HG03439 (cell line): ENCODE measurements at regions not wholly inside any gene's neighbourhood (a gene's known extent, or its start where the extent isn't known, plus 50 kb on each side); places are given as distances from the start of the nearest gene placed in this dataset.
"Not testable (repeated sequence)": the region's sequence is repeated elsewhere in the genome, so short reads cannot be mapped to it uniquely, and the experiment has no call there.

Experiments used
- ATAC-seq: cut with Tn5 transposase; IDR thresholded peaks from one replicate; pipeline ENCODE4 v1.9.1; 2021; ENCODE audit warnings: mild to moderate bottlenecking, moderate library complexity; ENCODE audit not compliant: unreplicated experiment

GRCh38 chr5:143638654-143639053 lies 173.3 kb upstream of the HMHB1 start:
- no peak for ATAC-seq

DNA sequence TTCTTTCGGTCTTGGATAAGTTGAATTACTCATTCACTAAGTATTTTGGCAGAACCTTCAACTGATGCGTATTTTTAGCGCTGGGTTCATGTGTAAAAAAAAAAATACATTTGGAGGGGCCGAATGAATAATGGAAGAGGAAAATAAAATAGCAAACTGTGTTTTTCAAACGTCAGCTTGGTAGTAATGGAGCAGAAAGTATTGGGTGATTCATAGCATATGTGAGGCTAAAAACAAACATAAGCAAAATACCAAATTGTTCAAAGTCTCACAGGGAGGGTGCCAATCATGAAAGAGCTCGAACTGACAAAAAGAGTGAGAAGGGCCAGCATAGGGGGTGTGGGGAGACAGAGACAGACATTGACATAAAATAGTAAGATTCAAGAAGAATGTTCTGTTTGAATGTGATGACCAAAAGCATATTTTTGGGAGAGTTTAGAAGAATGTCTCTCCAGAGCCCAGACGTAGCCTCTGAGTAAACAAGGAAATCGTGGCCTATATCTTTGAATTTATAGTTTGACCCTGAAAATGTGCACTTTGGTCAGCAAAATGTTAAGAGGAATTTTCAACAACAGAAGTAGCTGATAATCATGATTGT lies 174.9 kb upstream of the HMHB1 start:
- no peak for ATAC-seq

DNA sequence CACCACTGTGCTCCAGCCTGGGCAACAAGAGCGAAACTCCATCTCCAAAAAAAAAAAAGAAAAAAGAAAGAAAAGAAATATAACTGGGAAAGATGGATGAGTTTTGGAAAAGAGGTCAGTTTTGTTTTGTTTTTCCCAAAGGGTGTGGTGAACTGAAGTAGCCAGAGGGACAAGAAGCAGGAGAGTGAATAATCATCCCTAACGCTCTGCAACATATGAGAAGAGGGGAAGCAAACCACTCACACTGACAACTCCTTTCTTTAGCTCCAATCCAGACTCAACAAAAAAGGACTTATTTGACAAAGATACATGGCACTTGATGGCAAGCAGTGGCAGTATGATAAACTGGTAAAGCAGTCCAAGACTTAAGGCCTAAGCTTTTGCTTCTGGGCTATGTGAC lies 176.1 kb upstream of the HMHB1 start:
- ATAC-seq, result no peak

DNA sequence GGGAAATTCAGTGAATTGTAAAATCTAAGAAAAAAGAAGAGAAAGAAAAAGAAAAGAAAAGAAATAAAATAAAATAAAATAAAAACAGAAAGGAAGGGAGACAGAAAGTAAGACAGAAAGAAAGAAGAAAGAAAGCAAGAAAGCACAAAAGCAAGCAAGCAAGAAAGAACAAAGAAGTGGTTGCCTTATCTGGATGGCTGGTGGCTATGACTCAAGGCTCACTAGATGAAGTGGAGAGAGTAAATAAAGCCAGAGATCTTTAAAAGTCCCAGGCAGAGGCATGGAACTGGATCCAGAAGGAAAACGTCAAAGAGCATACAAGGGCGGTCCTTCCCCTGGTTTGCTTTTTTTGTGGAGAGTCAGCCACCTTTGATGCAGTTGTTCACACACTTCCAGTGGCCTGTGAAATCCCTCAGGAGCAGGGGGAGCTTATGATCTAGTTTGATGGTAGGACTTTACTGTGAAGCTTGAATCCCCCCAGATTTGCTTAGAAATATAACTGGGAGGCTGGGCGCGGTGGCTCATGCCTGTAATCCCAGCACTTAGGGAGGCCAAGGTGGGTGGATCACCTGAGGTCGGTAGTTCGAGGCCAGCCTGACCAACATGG lies 176.7 kb upstream of the HMHB1 start:
- ATAC-seq, result no peak

GRCh38 chr5:143634689-143635088 lies 177.3 kb upstream of the HMHB1 start:
- ATAC-seq, result no peak

- ATAC-seq, result no peak
These were observed 181.9 kb upstream of the HMHB1 start for GRCh38 chr5:143629871-143630659.

DNA sequence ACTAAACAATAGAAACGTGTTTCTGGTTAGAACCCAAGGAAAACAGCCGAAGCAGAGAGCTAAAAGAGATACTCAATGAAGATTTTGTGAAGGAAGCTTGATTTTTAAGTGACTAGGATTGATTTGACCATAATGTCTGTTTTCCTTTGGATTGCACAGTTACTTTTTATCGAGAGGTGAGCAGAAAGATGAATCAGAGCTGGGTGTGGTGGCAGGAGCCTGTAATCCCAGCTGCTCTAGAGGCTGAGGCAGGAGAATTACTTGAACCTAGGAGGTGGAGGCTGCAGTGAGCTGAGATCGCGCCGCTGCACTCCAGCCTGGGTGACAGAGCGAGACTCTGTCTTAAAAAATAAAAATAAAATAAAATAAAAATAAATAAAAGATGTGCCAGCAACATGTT lies 186.9 kb upstream of the HMHB1 start:
- not testable (repeated sequence) for ATAC-seq

GRCh38 chr5:143624465-143624864 lies 187.5 kb upstream of the HMHB1 start:
- no peak for ATAC-seq

GRCh38 chr5:143619040-143619439 lies 192.9 kb upstream of the HMHB1 start:
- no peak for ATAC-seq

DNA sequence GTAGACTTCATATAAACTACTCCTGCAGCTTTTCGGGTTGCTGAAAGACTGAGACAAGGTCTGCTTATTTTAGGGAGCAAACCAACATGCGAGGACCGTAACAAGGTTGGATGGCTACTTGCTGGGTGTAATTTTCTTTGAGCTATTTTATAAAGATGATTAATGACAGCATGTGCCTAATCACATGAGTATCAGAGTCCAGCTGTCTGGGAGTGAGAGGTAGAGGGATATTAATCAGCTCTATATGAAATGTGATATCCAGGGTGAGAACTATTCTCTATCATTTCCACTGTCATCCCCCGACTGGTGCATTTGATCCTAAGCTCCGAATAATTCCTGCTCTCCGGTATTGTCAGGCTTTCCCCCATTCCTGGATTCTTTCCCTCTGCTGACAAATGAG lies 193.8 kb upstream of the HMHB1 start:
- no peak for ATAC-seq

DNA sequence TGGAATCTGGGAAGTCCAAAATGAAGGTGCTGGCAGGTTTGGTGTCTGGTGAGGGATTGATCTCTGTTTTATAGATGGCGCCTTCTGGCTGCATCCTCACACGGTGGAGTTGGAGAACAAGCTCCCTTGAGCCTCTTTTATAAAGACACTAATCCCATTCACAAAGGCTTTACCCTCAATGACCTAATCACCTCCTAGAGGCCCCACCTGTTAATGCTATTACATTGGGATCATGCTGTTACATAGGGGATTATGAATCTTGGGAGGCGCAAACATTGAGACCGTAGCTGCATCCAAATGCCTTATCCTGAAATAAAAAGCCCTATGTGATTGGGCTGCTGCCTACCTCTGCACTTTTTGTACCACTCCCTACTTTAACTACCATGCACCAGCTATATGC lies 197.1 kb upstream of the HMHB1 start:
- ATAC-seq, result no peak

GRCh38 chr5:143613329-143613728 lies 198.6 kb upstream of the HMHB1 start:
- ATAC-seq, result no peak

DNA sequence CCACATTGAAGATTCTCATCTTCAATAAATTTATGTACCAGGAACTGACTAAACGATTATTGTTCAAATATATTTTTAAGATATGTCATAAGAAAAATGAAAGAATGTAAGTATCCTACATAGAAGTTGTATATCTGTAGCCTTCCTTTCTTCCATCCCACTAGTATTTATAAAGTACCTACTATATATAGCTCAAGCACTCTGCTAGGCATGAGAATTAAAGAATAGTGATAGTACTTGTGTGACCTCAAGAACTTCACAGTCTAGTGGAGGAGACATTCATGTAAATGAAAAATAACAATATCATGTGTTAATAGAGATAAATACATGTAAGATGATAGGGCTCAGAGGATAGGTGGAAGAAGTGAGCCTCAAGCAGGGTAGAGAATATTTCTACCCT lies 201.0 kb upstream of the HMHB1 start:
- no peak for ATAC-seq

- peak; percentile 82 for ATAC-seq
These were observed 202.7 kb upstream of the NR3C1 start for GRCh38 chr5:143606043-143606752.

DNA sequence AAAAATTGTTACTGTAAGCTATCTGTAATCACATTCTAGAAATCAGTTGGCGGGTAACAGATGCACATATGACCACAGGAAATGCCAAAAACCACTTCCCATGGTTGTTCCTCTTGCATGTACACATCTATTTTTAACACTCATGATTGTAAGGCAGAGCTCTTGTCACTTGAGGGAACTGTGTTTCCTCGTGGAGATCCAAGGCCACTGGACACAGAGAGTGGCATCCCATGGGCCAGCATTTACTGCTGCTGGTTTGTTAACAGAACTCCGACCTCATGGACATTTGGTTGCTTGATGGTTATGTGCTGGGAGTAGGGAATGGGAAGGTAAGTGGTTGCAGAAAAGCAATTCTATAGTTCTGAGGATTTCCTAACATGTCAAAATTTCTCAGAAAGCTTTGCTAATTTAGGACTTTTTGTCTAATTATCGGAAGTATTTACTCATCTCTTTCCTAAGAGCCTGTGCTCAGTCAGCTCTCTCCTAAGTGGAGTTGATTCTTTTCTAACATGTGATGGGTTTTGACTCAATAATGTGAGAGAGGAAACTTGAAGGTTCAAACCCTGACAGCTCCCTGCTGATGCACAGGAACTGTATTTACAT lies 202.0 kb upstream of the NR3C1 start:
- ATAC-seq, result peak; percentile 32

GRCh38 chr5:143601917-143602333 lies 198.4 kb upstream of the NR3C1 start:
- ATAC-seq, result no peak

DNA sequence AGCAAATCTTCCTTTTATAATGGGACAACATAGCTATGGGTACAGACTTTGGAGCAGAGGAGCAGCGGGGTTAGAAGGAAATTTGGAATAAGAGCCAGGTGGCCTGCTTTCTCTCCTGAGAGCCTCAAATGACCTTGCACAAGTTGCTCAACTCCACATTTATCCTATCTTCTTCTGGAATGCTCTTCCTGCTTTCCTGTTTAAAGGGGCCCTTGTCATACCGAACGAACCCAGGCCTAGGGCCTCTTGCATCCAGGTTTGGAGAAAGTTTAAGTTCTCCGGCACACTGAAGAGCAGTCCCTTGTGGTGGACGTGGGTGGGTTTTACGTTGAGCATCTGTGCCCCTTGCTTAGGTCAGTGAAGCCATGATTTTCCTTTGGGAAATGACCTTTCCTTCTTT lies 197.9 kb upstream of the NR3C1 start:
- ATAC-seq, result no peak

- no peak for ATAC-seq
These were observed 197.1 kb upstream of the NR3C1 start for GRCh38 chr5:143600396-143601075.

DNA sequence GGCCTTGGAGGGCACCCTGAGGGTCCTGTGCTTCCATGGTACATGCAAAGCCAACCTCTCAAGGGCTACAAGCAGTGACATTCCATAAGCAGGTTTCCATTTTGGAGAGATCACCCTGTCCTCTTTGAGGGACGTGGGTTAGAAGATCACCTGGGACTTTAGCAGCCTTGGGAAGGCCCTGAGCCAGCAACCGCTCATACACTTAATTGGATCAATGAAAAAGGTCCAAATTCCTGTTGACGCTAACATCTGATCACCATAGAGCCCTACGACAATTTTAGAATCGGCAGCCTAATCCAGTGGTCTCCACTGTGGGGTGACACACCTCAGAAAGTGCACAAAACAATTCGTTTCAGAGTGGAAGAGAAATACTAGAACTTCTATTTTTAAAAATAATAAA lies 196.0 kb upstream of the NR3C1 start:
- ATAC-seq, result no peak

- ATAC-seq, result no peak
These were observed 193.3 kb upstream of the NR3C1 start for GRCh38 chr5:143596824-143597223.
